Endothelial cell of umbilical vein (primary cell): ENCODE measurements at regions not wholly inside any gene's neighbourhood (a gene's known extent, or its start where the extent isn't known, plus 50 kb on each side); places are given as distances from the start of the nearest gene placed in this dataset.

Experiments used
- BruUV-seq: library from RNA; stranded (reverse); fragments of 400-500 nt; replicated peaks from 2 replicates; lab custom pipeline; 2021; lab: Mats Ljungman, UMichigan
- CTCF ChIA-PET: fragments of 300-600, 350-600 bp; sonication (Branson Sonifier 250); formaldehyde crosslinking; loops from one replicate; lab custom pipeline; 2021; ENCODE audit warnings: antibody characterized with exemption, inconsistent platforms; lab: Charles Lee
- POLR2A ChIA-PET: fragments of 300-600, 350-600 bp; sonication (Branson Sonifier 250); formaldehyde crosslinking; loops from one replicate; lab custom pipeline; 2021; ENCODE audit warnings: antibody characterized with exemption, inconsistent platforms; lab: Charles Lee
- DNase-seq: peaks from one replicate; pipeline ENCODE4 v3.0.0-alpha.2; 2011; ENCODE audit warnings: low read depth, low spot score
- FAIRE-seq: peaks from 2 replicates; lab custom pipeline; 2011; peaks lifted over from hg19 to GRCh38; lab: Jason Lieb, UNC
- H2AFZ ChIP-seq: 2 replicates; pipeline ENCODE4 v1.6.0; 2012; ENCODE audit warnings: low read depth, low read length, control low read depth, inconsistent platforms
- H3K27ac ChIP-seq: 2 replicates; pipeline ENCODE4 v1.5.1; 2011; ENCODE audit warnings: low read depth, mild to moderate bottlenecking, control low read depth, low read length, moderate library complexity; ENCODE audit not compliant: insufficient read depth
- H3K27me3 ChIP-seq, 2 experiments: 2 replicates each; pipeline versions ENCODE4 v1.6.0 to v1.6.1; 2011; ENCODE audit warnings: low read length in 2 of 2, mixed read lengths in 1 of 2; ENCODE audit not compliant: control insufficient read depth in 2 of 2, insufficient read depth in 2 of 2
- H3K36me3 ChIP-seq, 2 experiments: 2 replicates in 1 of 2; 3 replicates in 1 of 2; pipeline ENCODE4 v1.5.1; 2011; ENCODE audit warnings: low read length in 2 of 2, mild to moderate bottlenecking in 1 of 2, moderate library complexity in 1 of 2; ENCODE audit not compliant: control insufficient read depth in 2 of 2, insufficient read depth in 2 of 2; ENCODE audit errors: extremely low read depth in 1 of 2
- H3K4me1 ChIP-seq: 3 replicates; pipeline ENCODE4 v1.5.1; 2011; ENCODE audit warnings: mild to moderate bottlenecking, low read length; ENCODE audit not compliant: control insufficient read depth, insufficient read depth; ENCODE audit errors: extremely low read depth
- H3K4me2 ChIP-seq: 2 replicates; pipeline ENCODE4 v1.6.1; 2011; ENCODE audit warnings: low read length, control low read depth, mixed read lengths; ENCODE audit not compliant: insufficient read depth
- H3K4me3 ChIP-seq, 3 experiments: fragments of 200-600 bp in 1 of 3; sonication (generic), shearing (Covaris generic) in 1 of 3; replicated peaks in 1 of 3; 2 replicates each; pipeline ENCODE4 v1.5.1; 2011 to 2016; ENCODE audit warnings: control low read depth in 3 of 3, low read length in 3 of 3, mild to moderate bottlenecking in 2 of 3, inconsistent platforms in 1 of 3, low read depth in 1 of 3, moderate library complexity in 1 of 3; ENCODE audit not compliant: insufficient read depth in 1 of 3
- H3K79me2 ChIP-seq: 2 replicates; pipeline ENCODE4 v1.6.0; 2012; ENCODE audit warnings: low read length, inconsistent platforms; ENCODE audit not compliant: control insufficient read depth, insufficient read depth
- H3K9ac ChIP-seq: replicated peaks from 2 replicates; pipeline ENCODE3; 2011; ENCODE audit warnings: low read length, control low read depth; ENCODE audit not compliant: insufficient read depth; ENCODE audit errors: extremely low read depth
- H3K9me1 ChIP-seq: replicated peaks from 3 replicates; pipeline ENCODE4 v1.6.0; 2011; ENCODE audit warnings: mild to moderate bottlenecking, low read length; ENCODE audit not compliant: control insufficient read depth, insufficient read depth; ENCODE audit errors: extremely low read depth
- H3K9me3 ChIP-seq: replicated peaks from 2 replicates; pipeline ENCODE4 v1.5.1; 2012; ENCODE audit warnings: low read length, inconsistent platforms; ENCODE audit not compliant: control insufficient read depth, insufficient read depth
- H4K20me1 ChIP-seq: replicated peaks from 2 replicates; pipeline ENCODE3; 2011; ENCODE audit warnings: mild to moderate bottlenecking, low read length; ENCODE audit not compliant: control insufficient read depth, insufficient read depth; ENCODE audit errors: extremely low read depth
- CTCF ChIP-seq, 2 donors: IDR thresholded peaks; 1 replicate in 1 of 2; 2 replicates in 1 of 2; pipeline ENCODE4 v1.5.1; 2011; ENCODE audit warnings: low read length in 2 of 2, mild to moderate bottlenecking in 2 of 2, moderate library complexity in 2 of 2, control low read depth in 1 of 2, inconsistent platforms in 1 of 2, low read depth in 1 of 2; ENCODE audit not compliant: insufficient read depth in 1 of 2; ENCODE audit errors: extremely low read depth in 1 of 2
- EZH2 ChIP-seq: IDR thresholded peaks from 2 replicates; pipeline ENCODE4 v1.6.1; 2012; ENCODE audit warnings: borderline replicate concordance, low read depth, mild to moderate bottlenecking, moderate library complexity, low read length, inconsistent platforms; ENCODE audit not compliant: severe bottlenecking
- GATA2 ChIP-seq: IDR thresholded peaks from 2 replicates; pipeline ENCODE4 v1.7.0; 2011; ENCODE audit warnings: low read depth, mild to moderate bottlenecking, moderate library complexity, mixed read lengths, low read length; ENCODE audit not compliant: insufficient read length, insufficient read depth
- JUN ChIP-seq: IDR thresholded peaks from 2 replicates; pipeline ENCODE4 v1.6.1; 2011; ENCODE audit warnings: borderline replicate concordance, low read depth; ENCODE audit not compliant: insufficient read length, insufficient read depth
- MAX ChIP-seq: IDR thresholded peaks from 2 replicates; pipeline ENCODE4 v1.6.1; 2011; ENCODE audit not compliant: insufficient read depth, insufficient read length
- MYC ChIP-seq: IDR thresholded peaks from one replicate; pipeline ENCODE4 v1.6.1; 2011; ENCODE audit warnings: mild to moderate bottlenecking, low read depth, low read length
- POLR2A ChIP-seq: IDR thresholded peaks from 2 replicates; pipeline ENCODE4 v1.6.1; 2012; ENCODE audit warnings: low read depth, mild to moderate bottlenecking, control low read depth, low read length
- POLR2AphosphoS5 ChIP-seq: IDR thresholded peaks from 2 replicates; pipeline ENCODE4 v1.6.1; 2012; ENCODE audit warnings: low read depth, mild to moderate bottlenecking, control low read depth, low read length, moderate library complexity; ENCODE audit not compliant: insufficient read depth
- dilution Hi-C: fragments of 300-500 bp; cut with MboI; formaldehyde crosslinking; loops from one replicate; pipeline ENCODE4 v1.15.0; 2019; ENCODE audit warnings: low sequenced_read_pairs; ENCODE audit not compliant: extremely low pct_ligation_motif_present
- intact Hi-C: fragments of 100-400 bp; cut with micrococcal nuclease; formaldehyde crosslinking; loops from one replicate; pipeline ENCODE4 v1.10.0; 2022

- dilution Hi-C loops: loop anchor here (25.0 kb wide), 1 partner anchor 260 kb away; no protein-coding TSS in a partner anchor
- Histone ChIP-seq H3K36me3 (no peaks in the 10 kb centered on the region), H3K9me3 (no peaks in the 10 kb centered on the region), H3K9ac (no peak overlapping the region), H2AFZ (no peak overlapping the region), H3K9me1 (no peaks in the 10 kb centered on the region), H3K27me3 (no peaks in the 10 kb centered on the region), H3K27ac (no peak overlapping the region), H3K4me3 (no peak overlapping the region), H4K20me1 (no peaks in the 10 kb centered on the region), H3K79me2 (no peaks in the 10 kb centered on the region), H3K4me1 (peaks cover 4% of the 10 kb centered on the region), H3K4me2 (no peak overlapping the region)
- DNase-seq: peak; percentile 22
- CTCF ChIA-PET: interaction anchor here (1.3 to 1.9 kb wide), 6 partner anchors 11 to 250 kb away, joined by 3 to 11 read pairs (median 6); no protein-coding TSS in a partner anchor
- intact Hi-C loops: no loop called here
- POLR2A ChIA-PET: no interaction called here
- FAIRE-seq: no peak
- no TSS peak for BruUV-seq
- TF ChIP-seq GATA2 (no peak), POLR2A (no peak), MAX (no peak), EZH2 (no peak), MYC (no peak), JUN (no peak), CTCF (IDR thresholded peaks at IDR 0.05; ENCODE audit: extremely low read depth in 1 of 2, insufficient read depth in 1 of 2, low read depth in 1 of 2, low read length in 2 of 2) (no peak), POLR2AphosphoS5 (no peak)
Measured at GRCh38 chr14:100402631-100403030, 79.5 kb downstream of the SLC25A47 start.
